B cell (primary cell): ENCODE measurements at regions not wholly inside any gene's neighbourhood (a gene's known extent, or its start where the extent isn't known, plus 50 kb on each side); places are given as distances from the start of the nearest gene placed in this dataset.

Experiments
- EZH2 ChIP-seq: IDR thresholded peaks from 2 replicates; pipeline ENCODE4 v1.6.1; 2012; ENCODE audit warnings: borderline replicate concordance, low read depth, mild to moderate bottlenecking, moderate library complexity, low read length; ENCODE audit not compliant: insufficient read depth, poor library complexity, severe bottlenecking
- TF ChIP-seq, protein P1 (sequence below): fragments of 200-600 bp; IDR thresholded peaks from one replicate; pipeline ENCODE4 v1.8.0; 2022; ENCODE audit warnings: antibody characterized with exemption, mild to moderate bottlenecking

DNA sequence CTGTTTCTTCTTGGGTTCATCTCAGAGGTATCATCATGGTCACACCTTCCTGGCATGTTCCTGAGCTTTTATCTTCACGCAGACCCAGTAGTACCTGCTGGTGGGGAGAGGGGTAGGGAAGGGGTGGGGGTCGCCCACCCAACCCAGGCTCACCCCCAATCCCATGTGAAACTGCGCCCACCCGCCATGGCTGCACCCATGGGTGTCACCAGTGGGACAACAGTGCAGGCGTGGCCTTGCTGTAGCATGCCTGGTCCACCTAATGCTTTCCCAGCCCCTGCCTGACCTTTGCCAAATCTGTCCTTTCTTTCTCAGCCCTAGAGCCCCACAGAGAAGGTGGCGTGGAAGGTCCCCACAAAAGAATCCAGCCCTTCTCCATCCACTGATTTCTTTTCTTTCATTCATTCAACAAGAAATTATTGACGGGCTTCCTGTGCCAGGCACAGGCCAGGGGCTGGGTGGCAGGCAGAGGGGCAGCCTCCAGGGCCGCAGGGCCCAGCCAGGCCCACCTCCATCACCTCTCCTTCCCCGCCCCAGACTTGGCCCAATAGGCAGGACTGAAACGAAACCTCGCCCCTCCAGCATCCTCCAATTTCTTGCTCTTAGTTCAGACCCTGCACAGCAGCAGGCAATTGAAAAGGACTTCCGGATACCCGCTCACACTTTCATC is 79.1 kb upstream of the TNRC6C start:
- TF ChIP-seq EZH2 = no peak
- TF ChIP-seq, protein P1, sequence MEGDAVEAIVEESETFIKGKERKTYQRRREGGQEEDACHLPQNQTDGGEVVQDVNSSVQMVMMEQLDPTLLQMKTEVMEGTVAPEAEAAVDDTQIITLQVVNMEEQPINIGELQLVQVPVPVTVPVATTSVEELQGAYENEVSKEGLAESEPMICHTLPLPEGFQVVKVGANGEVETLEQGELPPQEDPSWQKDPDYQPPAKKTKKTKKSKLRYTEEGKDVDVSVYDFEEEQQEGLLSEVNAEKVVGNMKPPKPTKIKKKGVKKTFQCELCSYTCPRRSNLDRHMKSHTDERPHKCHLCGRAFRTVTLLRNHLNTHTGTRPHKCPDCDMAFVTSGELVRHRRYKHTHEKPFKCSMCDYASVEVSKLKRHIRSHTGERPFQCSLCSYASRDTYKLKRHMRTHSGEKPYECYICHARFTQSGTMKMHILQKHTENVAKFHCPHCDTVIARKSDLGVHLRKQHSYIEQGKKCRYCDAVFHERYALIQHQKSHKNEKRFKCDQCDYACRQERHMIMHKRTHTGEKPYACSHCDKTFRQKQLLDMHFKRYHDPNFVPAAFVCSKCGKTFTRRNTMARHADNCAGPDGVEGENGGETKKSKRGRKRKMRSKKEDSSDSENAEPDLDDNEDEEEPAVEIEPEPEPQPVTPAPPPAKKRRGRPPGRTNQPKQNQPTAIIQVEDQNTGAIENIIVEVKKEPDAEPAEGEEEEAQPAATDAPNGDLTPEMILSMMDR = no peak
